ENCODE measurements at regions not wholly inside any gene's neighbourhood (a gene's known extent, or its start where the extent isn't known, plus 50 kb on each side); places are given as distances from the start of the nearest gene placed in this dataset.

- TF ChIP-seq POLR2A (IDR thresholded peaks at IDR 0.05) (no peak), CTCF (IDR thresholded peaks at IDR 0.05) (no peak)
These were observed 141.6 kb downstream of the SPATA18 start for GRCh38 chr4:52192721-52193135.
